ENCODE measurements at regions not wholly inside any gene's neighbourhood (a gene's known extent, or its start where the extent isn't known, plus 50 kb on each side); places are given as distances from the start of the nearest gene placed in this dataset.

- TF ChIP-seq CTCF (conservative IDR thresholded peaks at IDR 0.05; ENCODE audit: low read depth, low read length) (no peak), EZH2 (IDR thresholded peaks at IDR 0.05; ENCODE audit: borderline replicate concordance, low read depth, low read length, poor library complexity, severe bottlenecking) (no peak)
Observed at GRCh38 chr2:144712550-144712940, 192.6 kb upstream of the ZEB2 start.
